ENCODE measurements at regions not wholly inside any gene's neighbourhood (a gene's known extent, or its start where the extent isn't known, plus 50 kb on each side); places are given as distances from the start of the nearest gene placed in this dataset.

DNA sequence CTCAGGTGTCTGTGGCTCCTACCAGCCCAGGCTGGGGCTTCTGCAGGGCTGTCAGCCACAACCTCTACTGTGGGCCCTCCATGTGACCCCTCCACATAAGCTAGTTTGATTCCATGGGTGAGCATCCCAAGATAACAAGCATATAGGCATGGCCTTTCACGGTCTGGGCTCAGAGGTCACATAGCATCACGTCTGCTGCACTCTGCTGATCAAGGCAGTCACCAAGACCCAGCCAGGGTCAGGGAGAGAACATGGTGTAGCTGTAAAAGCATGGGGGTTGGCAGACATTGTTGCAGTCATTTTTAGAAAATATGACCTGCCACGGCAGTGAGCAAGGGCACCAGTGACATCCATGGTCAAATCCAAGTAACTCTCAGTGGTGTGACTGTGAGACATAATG is 698.8 kb downstream of the UQCRFS1 start:
- no peak for DNase-seq
- no peaks in the 10 kb centered on the region for H3K9me3 ChIP-seq
- H3K27ac ChIP-seq, result no peak overlapping the region
- TF ChIP-seq, protein P1, sequence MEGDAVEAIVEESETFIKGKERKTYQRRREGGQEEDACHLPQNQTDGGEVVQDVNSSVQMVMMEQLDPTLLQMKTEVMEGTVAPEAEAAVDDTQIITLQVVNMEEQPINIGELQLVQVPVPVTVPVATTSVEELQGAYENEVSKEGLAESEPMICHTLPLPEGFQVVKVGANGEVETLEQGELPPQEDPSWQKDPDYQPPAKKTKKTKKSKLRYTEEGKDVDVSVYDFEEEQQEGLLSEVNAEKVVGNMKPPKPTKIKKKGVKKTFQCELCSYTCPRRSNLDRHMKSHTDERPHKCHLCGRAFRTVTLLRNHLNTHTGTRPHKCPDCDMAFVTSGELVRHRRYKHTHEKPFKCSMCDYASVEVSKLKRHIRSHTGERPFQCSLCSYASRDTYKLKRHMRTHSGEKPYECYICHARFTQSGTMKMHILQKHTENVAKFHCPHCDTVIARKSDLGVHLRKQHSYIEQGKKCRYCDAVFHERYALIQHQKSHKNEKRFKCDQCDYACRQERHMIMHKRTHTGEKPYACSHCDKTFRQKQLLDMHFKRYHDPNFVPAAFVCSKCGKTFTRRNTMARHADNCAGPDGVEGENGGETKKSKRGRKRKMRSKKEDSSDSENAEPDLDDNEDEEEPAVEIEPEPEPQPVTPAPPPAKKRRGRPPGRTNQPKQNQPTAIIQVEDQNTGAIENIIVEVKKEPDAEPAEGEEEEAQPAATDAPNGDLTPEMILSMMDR (IDR thresholded peaks at IDR 0.05), result no peak
- intact Hi-C loops (cut with DNase I), result no loop called here
- no peaks in the 10 kb centered on the region for H3K27me3 ChIP-seq
- H3K4me1 ChIP-seq, result no peaks in the 10 kb centered on the region
- no peak overlapping the region for H3K4me3 ChIP-seq
- H3K36me3 ChIP-seq, result no peaks in the 10 kb centered on the region
- no peak for ATAC-seq

DNA sequence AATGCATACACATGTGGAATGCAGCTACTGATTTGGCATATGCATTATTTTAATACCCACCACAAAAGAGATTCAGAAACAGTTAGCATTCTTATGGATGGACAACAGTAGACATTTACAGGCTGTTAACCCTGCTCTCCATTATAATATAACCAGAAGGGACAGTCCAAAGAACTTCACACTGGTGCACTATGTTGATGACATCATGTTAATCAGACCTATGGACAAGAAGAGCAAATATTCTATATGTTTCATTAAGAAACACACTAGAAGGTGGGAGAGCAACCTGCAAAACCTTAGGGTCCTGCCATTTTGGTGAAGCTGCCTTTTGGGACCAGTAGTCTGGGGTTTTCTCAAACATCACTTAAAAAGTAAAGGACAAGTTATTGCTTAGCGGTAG is 701.3 kb downstream of the UQCRFS1 start:
- intact Hi-C loops (cut with DNase I), result no loop called here
- no peak for DNase-seq
- no peaks in the 10 kb centered on the region for H3K9me3 ChIP-seq
- TF ChIP-seq, protein P1 (IDR thresholded peaks at IDR 0.05), result no peak
- no peak overlapping the region for H3K27ac ChIP-seq
- no peak for ATAC-seq
- H3K4me3 ChIP-seq, result no peak overlapping the region
- H3K4me1 ChIP-seq, result no peaks in the 10 kb centered on the region
- H3K36me3 ChIP-seq, result no peaks in the 10 kb centered on the region
- H3K27me3 ChIP-seq, result no peaks in the 10 kb centered on the region

DNA sequence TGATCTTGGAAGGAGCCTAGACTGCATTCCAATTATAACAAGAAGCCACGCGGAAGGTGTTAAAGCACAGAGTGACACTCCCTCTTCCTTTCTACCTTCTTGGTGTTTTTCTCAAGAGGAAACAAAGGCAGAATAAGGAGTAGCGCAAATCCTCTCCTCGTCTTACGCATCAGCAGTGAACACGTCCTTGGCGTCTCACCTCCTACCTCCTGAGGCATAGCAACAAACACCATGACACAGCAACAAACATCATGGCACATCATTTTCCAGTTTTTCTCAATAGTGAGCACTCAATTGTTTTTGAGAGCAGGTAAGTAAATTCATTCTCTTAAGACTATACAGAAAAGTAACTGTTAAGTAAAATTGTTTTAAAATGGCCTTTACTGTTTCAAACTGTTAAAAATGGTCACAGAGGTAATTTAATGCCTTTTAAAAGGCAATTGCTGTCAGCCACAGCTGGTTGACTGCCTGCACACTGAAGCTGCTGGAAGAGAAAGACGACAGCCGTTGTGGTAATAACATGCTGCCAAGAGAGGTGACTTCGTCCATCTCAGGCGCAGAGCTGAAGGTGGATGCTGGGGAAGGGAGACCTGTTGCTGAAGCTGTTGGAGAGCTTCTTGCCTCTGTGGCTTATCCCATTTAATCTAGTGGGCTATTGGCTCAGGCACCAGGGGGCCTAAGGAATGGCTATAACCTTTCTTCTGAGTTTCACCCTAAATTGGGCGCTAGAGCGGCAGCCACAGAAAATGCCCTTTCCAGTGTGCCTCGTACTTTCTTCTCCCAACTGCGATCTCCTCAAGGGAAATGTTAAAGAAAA is 703.7 kb downstream of the UQCRFS1 start:
- intact Hi-C loops (cut with DNase I), result no loop called here
- DNase-seq, result no peak
- TF ChIP-seq, protein P1 (IDR thresholded peaks at IDR 0.05), result no peak

DNA sequence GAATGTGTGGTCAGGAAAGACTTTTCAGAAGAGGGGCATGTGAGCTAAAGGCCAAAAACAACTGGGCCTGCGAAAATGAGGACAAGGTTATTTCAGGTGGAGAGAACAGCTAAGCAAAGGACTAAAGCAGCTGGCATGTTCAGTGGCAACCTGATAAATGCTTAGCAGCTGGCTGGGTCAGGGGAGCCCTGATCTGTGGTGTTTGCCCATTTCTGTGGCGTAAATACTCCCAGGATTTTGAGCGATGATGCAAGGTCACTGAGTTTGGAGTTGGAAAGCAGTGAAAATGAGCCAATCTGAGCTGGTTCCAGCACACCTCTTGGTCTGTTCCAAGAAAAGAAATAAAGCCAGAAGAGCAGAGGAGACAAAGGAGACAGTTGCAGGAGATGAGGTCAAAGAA is 704.3 kb downstream of the UQCRFS1 start:
- no peak overlapping the region for H3K4me3 ChIP-seq
- no peak for ATAC-seq
- intact Hi-C loops (cut with DNase I), result no loop called here
- TF ChIP-seq, protein P1 (IDR thresholded peaks at IDR 0.05), result no peak
- H3K36me3 ChIP-seq, result no peaks in the 10 kb centered on the region
- no peaks in the 10 kb centered on the region for H3K27me3 ChIP-seq
- H3K27ac ChIP-seq, result no peak overlapping the region
- no peaks in the 10 kb centered on the region for H3K9me3 ChIP-seq
- H3K4me1 ChIP-seq, result no peaks in the 10 kb centered on the region
- DNase-seq, result no peak

More for the DNA sequence above, 703.7 kb downstream of the UQCRFS1 start:
- H3K27ac ChIP-seq, result no peak overlapping the region
- H3K4me3 ChIP-seq, result no peak overlapping the region
- no peak for ATAC-seq
- H3K27me3 ChIP-seq, result no peaks in the 10 kb centered on the region
- no peaks in the 10 kb centered on the region for H3K4me1 ChIP-seq
- H3K36me3 ChIP-seq, result no peaks in the 10 kb centered on the region
- H3K9me3 ChIP-seq, result no peaks in the 10 kb centered on the region

DNA sequence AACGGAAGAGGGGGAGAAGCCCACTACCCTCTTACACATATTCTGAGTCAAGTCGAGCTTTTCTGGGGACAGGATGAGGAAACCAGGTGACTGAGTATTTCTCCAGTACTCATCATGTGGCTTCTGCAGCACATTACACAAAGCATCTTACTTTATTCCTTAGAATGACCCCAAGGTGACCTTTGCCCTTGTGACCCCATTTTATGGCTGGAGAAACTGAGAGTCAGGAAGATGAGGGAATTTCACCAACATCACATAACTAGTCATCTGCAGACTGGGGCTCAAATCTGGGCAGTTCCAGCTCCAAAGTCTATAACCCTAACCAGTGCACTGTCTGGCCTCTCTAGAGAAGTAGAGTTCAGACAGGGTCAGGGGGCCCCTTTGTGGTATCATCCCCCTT is 707.0 kb downstream of the UQCRFS1 start:
- intact Hi-C loops (cut with DNase I), result no loop called here
- DNase-seq (no peak), ATAC-seq (no peak)
- Histone ChIP-seq H3K27me3 (no peaks in the 10 kb centered on the region), H3K4me3 (no peak overlapping the region), H3K4me1 (no peaks in the 10 kb centered on the region), H3K9me3 (no peaks in the 10 kb centered on the region), H3K36me3 (no peaks in the 10 kb centered on the region), H3K27ac (no peak overlapping the region)
- TF ChIP-seq, protein P1 (IDR thresholded peaks at IDR 0.05), result no peak

All from upper lobe of right lung (tissue), 1 donor.